ENCODE measurements at regions not wholly inside any gene's neighbourhood (a gene's known extent, or its start where the extent isn't known, plus 50 kb on each side); places are given as distances from the start of the nearest gene placed in this dataset.
"Not testable (repeated sequence)": the region's sequence is repeated elsewhere in the genome, so short reads cannot be mapped to it uniquely, and the experiment has no call there.

- 52% methylated on average over 6 of the region's 8 CpGs; no CpG with 5 or more reads in 1 of the 2 experiments for WGBS, 2 experiments (ENCODE audit: extremely low coverage in 2 of 2, insufficient read length in 1 of 2)
- H3K9ac ChIP-seq (ENCODE audit: low read depth, low read length); H3K79me1 ChIP-seq (ENCODE audit: low read depth in 1 of 2, low read length in 2 of 2); dilution Hi-C loops (cut with HindIII; ENCODE audit: low sequenced_read_pairs, unreplicated experiment); H4K5ac ChIP-seq (ENCODE audit: low read depth, low read length); H3K9me1 ChIP-seq (ENCODE audit: insufficient read depth, low read length); H3K36me3 ChIP-seq (ENCODE audit: control insufficient read depth, insufficient read depth, low read length); H2AK9ac ChIP-seq (replicated peaks; ENCODE audit: low read depth, low read length, poor library complexity); H3K56ac ChIP-seq (ENCODE audit: extremely low read depth, insufficient read depth, low read length); H3K27ac ChIP-seq (ENCODE audit: insufficient read depth, low read length); H4K8ac ChIP-seq (ENCODE audit: low read depth in 2 of 2, low read length in 2 of 2); H2BK120ac ChIP-seq (ENCODE audit: low read depth, low read length); H3K27me3 ChIP-seq (ENCODE audit: control insufficient read depth, insufficient read depth, low read length); H3K4ac ChIP-seq (ENCODE audit: low read depth, low read length); DNase-seq; H3K4me3 ChIP-seq (ENCODE audit: insufficient read depth, low read depth, low read length); H3K4me2 ChIP-seq (ENCODE audit: low read depth, low read length); CTCF ChIA-PET; H2BK15ac ChIP-seq (ENCODE audit: low read depth, low read length); H4K91ac ChIP-seq (ENCODE audit: insufficient read depth, low read depth, low read length); POLR2A ChIA-PET (ENCODE audit: unreplicated experiment); H3K18ac ChIP-seq (ENCODE audit: low read depth, low read length); H2AK5ac ChIP-seq (ENCODE audit: low read depth, low read length); H2AFZ ChIP-seq (replicated peaks; ENCODE audit: low read length, poor library complexity); H2BK5ac ChIP-seq (ENCODE audit: low read depth, low read length, poor library complexity, severe bottlenecking); BruUV-seq (replicated peaks); H2BK20ac ChIP-seq (ENCODE audit: low read depth, low read length); in situ Hi-C loops (cut with MboI; ENCODE audit: low sequenced_read_pairs); H4K20me1 ChIP-seq (ENCODE audit: insufficient read depth, low read length); H3K23ac ChIP-seq (ENCODE audit: low read depth, low read length); intact Hi-C loops (cut with micrococcal nuclease); H3K4me1 ChIP-seq (ENCODE audit: control insufficient read depth, insufficient read depth, low read length); ATAC-seq (ENCODE audit: low read depth); H3K14ac ChIP-seq (replicated peaks; ENCODE audit: low read depth, low read length): not testable (repeated sequence)
- peaks cover 17% of the 10 kb centered on the region for H3K9me3 ChIP-seq (ENCODE audit: control insufficient read depth, insufficient read depth, low read length)
These were observed 105.6 kb downstream of the ZNF486 start for GRCh38 chr19:20272627-20273010.

DNA sequence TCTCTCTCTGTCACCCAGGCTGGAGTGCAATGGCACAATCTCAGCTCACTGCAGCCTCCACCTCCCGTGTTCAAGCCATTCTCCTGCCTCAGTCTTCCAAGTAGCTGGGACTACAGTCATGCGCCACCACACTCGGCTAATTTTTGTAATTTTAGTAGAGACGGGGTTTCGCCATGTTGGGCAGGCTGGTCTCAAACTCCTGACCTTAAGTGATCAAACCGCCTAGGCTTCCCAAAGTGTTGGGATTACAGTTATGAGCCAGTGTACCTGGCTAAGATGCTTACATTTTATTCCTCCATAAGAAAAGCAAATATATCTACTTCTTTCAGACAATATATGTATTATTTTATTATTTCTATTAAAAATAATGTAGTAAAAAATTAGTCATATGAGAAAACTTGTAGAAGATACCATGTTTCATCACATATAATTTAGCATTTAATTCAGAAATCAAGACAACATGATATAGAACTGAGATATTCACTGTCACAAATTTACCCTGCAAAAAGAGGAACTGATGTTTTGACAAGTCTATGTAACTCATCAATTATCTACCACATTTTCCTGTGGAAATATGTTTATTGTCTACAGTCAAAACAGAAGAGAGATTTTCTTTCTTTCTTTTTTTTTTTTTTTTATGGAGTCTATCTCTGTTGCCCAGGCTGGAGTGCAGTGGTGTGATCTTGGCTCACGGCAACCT lies 105.1 kb downstream of the ZNF486 start:
- H3K14ac ChIP-seq (replicated peaks; ENCODE audit: low read depth, low read length); H3K27me3 ChIP-seq (ENCODE audit: control insufficient read depth, insufficient read depth, low read length); H3K18ac ChIP-seq (ENCODE audit: low read depth, low read length); H2AK5ac ChIP-seq (ENCODE audit: low read depth, low read length); H3K9ac ChIP-seq (ENCODE audit: low read depth, low read length); in situ Hi-C loops (cut with MboI; ENCODE audit: low sequenced_read_pairs); DNase-seq; CTCF ChIA-PET; H3K4ac ChIP-seq (ENCODE audit: low read depth, low read length); H4K5ac ChIP-seq (ENCODE audit: low read depth, low read length); H3K79me1 ChIP-seq (ENCODE audit: low read depth in 1 of 2, low read length in 2 of 2); H2BK15ac ChIP-seq (ENCODE audit: low read depth, low read length); H2BK120ac ChIP-seq (ENCODE audit: low read depth, low read length); H3K4me2 ChIP-seq (ENCODE audit: low read depth, low read length); H3K4me3 ChIP-seq (ENCODE audit: insufficient read depth, low read depth, low read length); BruUV-seq (replicated peaks); H4K20me1 ChIP-seq (ENCODE audit: insufficient read depth, low read length); H3K36me3 ChIP-seq (ENCODE audit: control insufficient read depth, insufficient read depth, low read length); H2BK5ac ChIP-seq (ENCODE audit: low read depth, low read length, poor library complexity, severe bottlenecking); dilution Hi-C loops (cut with HindIII; ENCODE audit: low sequenced_read_pairs, unreplicated experiment); H3K23ac ChIP-seq (ENCODE audit: low read depth, low read length); H3K4me1 ChIP-seq (ENCODE audit: control insufficient read depth, insufficient read depth, low read length); H3K9me1 ChIP-seq (ENCODE audit: insufficient read depth, low read length); POLR2A ChIA-PET (ENCODE audit: unreplicated experiment); H2BK20ac ChIP-seq (ENCODE audit: low read depth, low read length); H3K56ac ChIP-seq (ENCODE audit: extremely low read depth, insufficient read depth, low read length); H2AFZ ChIP-seq (replicated peaks; ENCODE audit: low read length, poor library complexity); H3K27ac ChIP-seq (ENCODE audit: insufficient read depth, low read length); intact Hi-C loops (cut with micrococcal nuclease); H4K8ac ChIP-seq (ENCODE audit: low read depth in 2 of 2, low read length in 2 of 2); H4K91ac ChIP-seq (ENCODE audit: insufficient read depth, low read depth, low read length); ATAC-seq (ENCODE audit: low read depth); H2AK9ac ChIP-seq (replicated peaks; ENCODE audit: low read depth, low read length, poor library complexity): not testable (repeated sequence)
- peaks cover 17% of the 10 kb centered on the region for H3K9me3 ChIP-seq (ENCODE audit: control insufficient read depth, insufficient read depth, low read length)
- WGBS, 2 experiments (ENCODE audit: extremely low coverage in 2 of 2, insufficient read length in 1 of 2), result no CpG with 5 or more reads among the region's 7 CpGs
